ENCODE measurements at regions not wholly inside any gene's neighbourhood (a gene's known extent, or its start where the extent isn't known, plus 50 kb on each side); places are given as distances from the start of the nearest gene placed in this dataset.
"Not testable (repeated sequence)": the region's sequence is repeated elsewhere in the genome, so short reads cannot be mapped to it uniquely, and the experiment has no call there.

DNA sequence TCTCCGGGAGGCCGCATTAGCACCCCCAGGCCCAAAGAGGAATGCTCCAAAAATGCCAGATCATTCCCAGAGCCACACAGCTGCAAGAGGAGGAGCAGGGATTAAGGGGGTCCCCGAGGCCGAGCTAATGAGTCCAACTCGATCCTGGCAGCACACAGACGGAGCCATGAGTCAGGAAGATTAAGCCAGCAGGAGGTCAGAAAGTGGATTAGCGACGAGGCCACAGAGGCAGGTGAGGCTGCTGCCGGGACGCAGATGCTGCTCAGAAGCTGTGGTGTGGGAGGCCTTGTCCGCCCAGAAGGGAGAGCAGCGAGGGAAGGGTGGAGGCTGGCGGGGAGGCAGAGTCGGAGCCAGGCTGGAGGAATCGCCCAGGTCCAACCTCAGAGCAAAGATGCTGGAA, 120.5 kb downstream of the SHANK2 start:
- no peak for DNase-seq (ENCODE audit: low read depth)
- no peak overlapping the region for H3K4me3 ChIP-seq (ENCODE audit: low read depth, low read length)
- TF ChIP-seq, protein P1, sequence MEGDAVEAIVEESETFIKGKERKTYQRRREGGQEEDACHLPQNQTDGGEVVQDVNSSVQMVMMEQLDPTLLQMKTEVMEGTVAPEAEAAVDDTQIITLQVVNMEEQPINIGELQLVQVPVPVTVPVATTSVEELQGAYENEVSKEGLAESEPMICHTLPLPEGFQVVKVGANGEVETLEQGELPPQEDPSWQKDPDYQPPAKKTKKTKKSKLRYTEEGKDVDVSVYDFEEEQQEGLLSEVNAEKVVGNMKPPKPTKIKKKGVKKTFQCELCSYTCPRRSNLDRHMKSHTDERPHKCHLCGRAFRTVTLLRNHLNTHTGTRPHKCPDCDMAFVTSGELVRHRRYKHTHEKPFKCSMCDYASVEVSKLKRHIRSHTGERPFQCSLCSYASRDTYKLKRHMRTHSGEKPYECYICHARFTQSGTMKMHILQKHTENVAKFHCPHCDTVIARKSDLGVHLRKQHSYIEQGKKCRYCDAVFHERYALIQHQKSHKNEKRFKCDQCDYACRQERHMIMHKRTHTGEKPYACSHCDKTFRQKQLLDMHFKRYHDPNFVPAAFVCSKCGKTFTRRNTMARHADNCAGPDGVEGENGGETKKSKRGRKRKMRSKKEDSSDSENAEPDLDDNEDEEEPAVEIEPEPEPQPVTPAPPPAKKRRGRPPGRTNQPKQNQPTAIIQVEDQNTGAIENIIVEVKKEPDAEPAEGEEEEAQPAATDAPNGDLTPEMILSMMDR (IDR thresholded peaks at IDR 0.05; ENCODE audit: control insufficient read depth, extremely low read depth, insufficient read depth): no peak

DNA sequence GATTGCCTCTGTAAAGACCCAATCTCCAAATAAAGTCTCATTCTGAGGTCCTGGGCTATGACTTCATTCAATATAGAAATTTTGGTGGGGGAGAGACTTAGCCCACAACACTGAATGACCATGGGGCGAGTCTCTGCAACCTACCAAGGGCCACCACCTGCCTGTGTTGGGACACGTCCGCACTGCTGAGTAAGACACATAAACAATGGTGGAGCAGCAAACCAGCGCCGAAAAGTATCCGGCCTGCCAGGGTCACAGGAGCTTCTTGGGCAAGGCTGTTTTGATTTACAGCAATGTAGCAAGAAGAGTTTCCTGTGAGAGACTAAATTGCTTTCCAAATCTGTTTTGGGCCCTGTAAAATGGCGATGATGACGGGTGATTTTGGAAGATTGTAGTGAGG, 122.3 kb downstream of the SHANK2 start:
- no peak overlapping the region for H3K4me3 ChIP-seq (ENCODE audit: low read depth, low read length)
- no peak for DNase-seq (ENCODE audit: low read depth)
- TF ChIP-seq, protein P1 (IDR thresholded peaks at IDR 0.05; ENCODE audit: control insufficient read depth, extremely low read depth, insufficient read depth): no peak

DNA sequence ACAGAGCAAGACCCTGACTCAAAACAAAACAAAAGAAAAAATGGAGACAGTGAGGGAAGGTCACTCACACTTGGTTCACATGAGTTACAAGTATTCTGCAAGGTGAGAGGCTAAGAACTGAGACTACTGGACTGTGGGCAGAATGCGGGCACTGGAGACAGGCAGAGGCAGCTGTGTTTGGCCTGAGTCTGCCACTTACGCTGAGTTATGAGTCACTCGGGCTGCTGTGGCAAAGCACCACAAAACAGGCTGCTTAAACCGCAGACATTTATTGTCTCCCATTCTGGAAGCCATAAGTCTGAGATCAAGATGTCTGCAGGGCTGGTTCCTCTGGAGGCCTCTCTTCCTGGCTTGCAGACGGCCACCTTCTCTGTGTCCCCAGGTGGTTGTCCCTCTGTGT, 122.8 kb downstream of the SHANK2 start:
- no peak for DNase-seq (ENCODE audit: low read depth)
- no peak overlapping the region for H3K4me3 ChIP-seq (ENCODE audit: low read depth, low read length)
- TF ChIP-seq, protein P1 (IDR thresholded peaks at IDR 0.05; ENCODE audit: control insufficient read depth, extremely low read depth, insufficient read depth): no peak

DNA sequence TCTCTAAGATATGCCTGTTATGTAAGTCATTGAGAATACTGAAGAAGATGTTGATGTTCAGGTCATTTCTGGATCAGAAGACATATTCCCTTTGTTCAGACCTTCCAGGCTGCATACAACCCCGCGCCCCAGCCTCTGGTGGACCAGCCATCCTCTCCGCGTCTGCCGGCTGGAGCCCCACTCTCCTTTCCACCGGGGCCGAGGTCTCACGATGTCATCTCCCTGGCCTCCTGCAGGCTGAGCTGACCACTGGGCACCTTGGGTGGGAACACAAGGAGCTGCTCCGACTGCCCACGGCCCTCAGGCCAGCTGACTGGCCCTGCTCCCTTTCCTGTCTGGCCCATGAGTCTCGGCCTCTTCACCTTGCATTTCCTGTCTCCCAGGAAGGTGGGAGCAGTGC, 124.6 kb downstream of the SHANK2 start:
- TF ChIP-seq, protein P1 (IDR thresholded peaks at IDR 0.05; ENCODE audit: control insufficient read depth, extremely low read depth, insufficient read depth): no peak
- H3K4me3 ChIP-seq (ENCODE audit: low read depth, low read length): no peak overlapping the region
- no peak for DNase-seq (ENCODE audit: low read depth)

DNA sequence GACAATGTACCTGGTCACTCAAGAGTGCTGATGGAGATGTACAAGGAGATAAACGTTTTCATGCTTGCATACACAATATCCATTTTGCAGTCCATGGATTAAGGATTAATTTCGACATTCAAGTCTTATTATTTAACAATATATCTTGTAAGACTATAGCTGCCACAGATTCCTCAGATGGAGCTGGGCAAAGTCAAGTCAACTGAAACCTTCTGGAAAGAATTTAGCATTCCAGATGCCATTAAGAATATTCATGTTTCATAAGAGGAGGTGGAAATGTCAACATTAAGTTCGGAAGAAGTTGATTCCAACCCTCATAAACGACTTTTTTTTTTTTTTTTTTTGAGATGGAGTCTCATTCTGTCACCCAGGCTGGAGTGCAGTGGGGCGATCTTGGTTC, 126.0 kb downstream of the SHANK2 start:
- not testable (repeated sequence) for DNase-seq (ENCODE audit: low read depth); H3K4me3 ChIP-seq (ENCODE audit: low read depth, low read length)

DNA sequence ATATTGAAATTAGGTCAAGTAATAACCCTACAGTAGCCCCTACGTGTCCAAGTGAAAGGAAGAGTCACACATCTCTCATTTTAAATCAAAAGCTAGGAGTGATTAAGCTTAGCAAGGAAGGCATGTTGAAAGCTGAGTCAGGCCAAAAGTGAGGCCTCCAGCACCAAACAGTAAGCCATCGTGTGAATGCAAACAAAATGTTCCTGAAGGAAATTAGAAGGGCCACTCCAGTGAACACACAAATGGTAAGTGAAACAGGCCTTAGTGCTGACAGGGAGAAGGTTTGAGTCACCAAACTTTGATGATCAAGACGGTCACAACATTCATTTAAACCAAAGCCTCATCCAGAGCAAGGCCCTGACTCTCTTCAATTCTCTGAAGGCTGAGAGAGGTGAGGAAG, 127.2 kb downstream of the SHANK2 start:
- no peak overlapping the region for H3K4me3 ChIP-seq (ENCODE audit: low read depth, low read length)
- DNase-seq (ENCODE audit: low read depth): no peak
- TF ChIP-seq, protein P1 (IDR thresholded peaks at IDR 0.05; ENCODE audit: control insufficient read depth, extremely low read depth, insufficient read depth): no peak

DNA sequence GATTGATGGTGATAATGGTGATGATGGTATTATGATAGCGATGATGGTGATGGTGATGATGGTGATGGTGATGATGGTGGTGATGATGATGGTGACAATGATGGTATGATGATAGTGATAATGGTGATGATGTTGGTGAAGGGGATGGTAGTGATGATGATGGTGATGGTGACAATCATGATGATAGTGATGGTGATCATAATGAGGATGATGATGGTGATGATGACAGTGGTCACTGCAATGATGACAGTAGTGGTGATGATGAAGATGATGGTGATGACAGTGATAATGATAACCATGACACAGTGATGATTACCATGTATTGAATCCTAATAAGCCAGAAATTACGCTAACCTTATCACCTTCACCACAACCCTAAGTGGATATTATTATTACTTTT, 128.2 kb downstream of the SHANK2 start:
- TF ChIP-seq, protein P1 (IDR thresholded peaks at IDR 0.05; ENCODE audit: control insufficient read depth, extremely low read depth, insufficient read depth): no peak
- DNase-seq (ENCODE audit: low read depth): no peak
- H3K4me3 ChIP-seq (ENCODE audit: low read depth, low read length): no peak overlapping the region
